Endothelial cell of umbilical vein (primary cell): ENCODE measurements at regions not wholly inside any gene's neighbourhood (a gene's known extent, or its start where the extent isn't known, plus 50 kb on each side); places are given as distances from the start of the nearest gene placed in this dataset.

Experiments used
- BruUV-seq: library from RNA; stranded (reverse); fragments of 400-500 nt; replicated peaks from 2 replicates; lab custom pipeline; 2021; lab: Mats Ljungman, UMichigan
- CTCF ChIA-PET: fragments of 300-600, 350-600 bp; sonication (Branson Sonifier 250); formaldehyde crosslinking; loops from one replicate; lab custom pipeline; 2021; ENCODE audit warnings: antibody characterized with exemption, inconsistent platforms; lab: Charles Lee
- POLR2A ChIA-PET: fragments of 300-600, 350-600 bp; sonication (Branson Sonifier 250); formaldehyde crosslinking; loops from one replicate; lab custom pipeline; 2021; ENCODE audit warnings: antibody characterized with exemption, inconsistent platforms; lab: Charles Lee
- DNase-seq: peaks from one replicate; pipeline ENCODE4 v3.0.0-alpha.2; 2011; ENCODE audit warnings: low read depth, low spot score
- FAIRE-seq: peaks from 2 replicates; lab custom pipeline; 2011; peaks lifted over from hg19 to GRCh38; lab: Jason Lieb, UNC
- H2AFZ ChIP-seq: 2 replicates; pipeline ENCODE4 v1.6.0; 2012; ENCODE audit warnings: low read depth, low read length, control low read depth, inconsistent platforms
- H3K27ac ChIP-seq: 2 replicates; pipeline ENCODE4 v1.5.1; 2011; ENCODE audit warnings: low read depth, mild to moderate bottlenecking, control low read depth, low read length, moderate library complexity; ENCODE audit not compliant: insufficient read depth
- H3K27me3 ChIP-seq, 2 experiments: 2 replicates each; pipeline versions ENCODE4 v1.6.0 to v1.6.1; 2011; ENCODE audit warnings: low read length in 2 of 2, mixed read lengths in 1 of 2; ENCODE audit not compliant: control insufficient read depth in 2 of 2, insufficient read depth in 2 of 2
- H3K36me3 ChIP-seq, 2 experiments: 2 replicates in 1 of 2; 3 replicates in 1 of 2; pipeline ENCODE4 v1.5.1; 2011; ENCODE audit warnings: low read length in 2 of 2, mild to moderate bottlenecking in 1 of 2, moderate library complexity in 1 of 2; ENCODE audit not compliant: control insufficient read depth in 2 of 2, insufficient read depth in 2 of 2; ENCODE audit errors: extremely low read depth in 1 of 2
- H3K4me1 ChIP-seq: 3 replicates; pipeline ENCODE4 v1.5.1; 2011; ENCODE audit warnings: mild to moderate bottlenecking, low read length; ENCODE audit not compliant: control insufficient read depth, insufficient read depth; ENCODE audit errors: extremely low read depth
- H3K4me2 ChIP-seq: 2 replicates; pipeline ENCODE4 v1.6.1; 2011; ENCODE audit warnings: low read length, control low read depth, mixed read lengths; ENCODE audit not compliant: insufficient read depth
- H3K4me3 ChIP-seq, 3 experiments: fragments of 200-600 bp in 1 of 3; sonication (generic), shearing (Covaris generic) in 1 of 3; replicated peaks in 1 of 3; 2 replicates each; pipeline ENCODE4 v1.5.1; 2011 to 2016; ENCODE audit warnings: control low read depth in 3 of 3, low read length in 3 of 3, mild to moderate bottlenecking in 2 of 3, inconsistent platforms in 1 of 3, low read depth in 1 of 3, moderate library complexity in 1 of 3; ENCODE audit not compliant: insufficient read depth in 1 of 3
- H3K79me2 ChIP-seq: 2 replicates; pipeline ENCODE4 v1.6.0; 2012; ENCODE audit warnings: low read length, inconsistent platforms; ENCODE audit not compliant: control insufficient read depth, insufficient read depth
- H3K9ac ChIP-seq: replicated peaks from 2 replicates; pipeline ENCODE3; 2011; ENCODE audit warnings: low read length, control low read depth; ENCODE audit not compliant: insufficient read depth; ENCODE audit errors: extremely low read depth
- H3K9me1 ChIP-seq: replicated peaks from 3 replicates; pipeline ENCODE4 v1.6.0; 2011; ENCODE audit warnings: mild to moderate bottlenecking, low read length; ENCODE audit not compliant: control insufficient read depth, insufficient read depth; ENCODE audit errors: extremely low read depth
- H3K9me3 ChIP-seq: replicated peaks from 2 replicates; pipeline ENCODE4 v1.5.1; 2012; ENCODE audit warnings: low read length, inconsistent platforms; ENCODE audit not compliant: control insufficient read depth, insufficient read depth
- H4K20me1 ChIP-seq: replicated peaks from 2 replicates; pipeline ENCODE3; 2011; ENCODE audit warnings: mild to moderate bottlenecking, low read length; ENCODE audit not compliant: control insufficient read depth, insufficient read depth; ENCODE audit errors: extremely low read depth
- EZH2 ChIP-seq: IDR thresholded peaks from 2 replicates; pipeline ENCODE4 v1.6.1; 2012; ENCODE audit warnings: borderline replicate concordance, low read depth, mild to moderate bottlenecking, moderate library complexity, low read length, inconsistent platforms; ENCODE audit not compliant: severe bottlenecking
- FOS ChIP-seq: IDR thresholded peaks from 2 replicates; pipeline ENCODE4 v1.6.1; 2011; ENCODE audit warnings: mild to moderate bottlenecking, low read length, moderate library complexity, borderline replicate concordance; ENCODE audit not compliant: insufficient read depth
- JUN ChIP-seq: IDR thresholded peaks from 2 replicates; pipeline ENCODE4 v1.6.1; 2011; ENCODE audit warnings: borderline replicate concordance, low read depth; ENCODE audit not compliant: insufficient read length, insufficient read depth
- MYC ChIP-seq: IDR thresholded peaks from one replicate; pipeline ENCODE4 v1.6.1; 2011; ENCODE audit warnings: mild to moderate bottlenecking, low read depth, low read length
- POLR2A ChIP-seq: IDR thresholded peaks from 2 replicates; pipeline ENCODE4 v1.6.1; 2012; ENCODE audit warnings: low read depth, mild to moderate bottlenecking, control low read depth, low read length
- dilution Hi-C: fragments of 300-500 bp; cut with MboI; formaldehyde crosslinking; loops from one replicate; pipeline ENCODE4 v1.15.0; 2019; ENCODE audit warnings: low sequenced_read_pairs; ENCODE audit not compliant: extremely low pct_ligation_motif_present
- intact Hi-C: fragments of 100-400 bp; cut with micrococcal nuclease; formaldehyde crosslinking; loops from one replicate; pipeline ENCODE4 v1.10.0; 2022
- TF ChIP-seq, protein P1 (sequence below), 2 donors: IDR thresholded peaks; 1 replicate in 1 of 2; 2 replicates in 1 of 2; pipeline ENCODE4 v1.5.1; 2011; ENCODE audit warnings: low read length in 2 of 2, mild to moderate bottlenecking in 2 of 2, moderate library complexity in 2 of 2, control low read depth in 1 of 2, inconsistent platforms in 1 of 2, low read depth in 1 of 2; ENCODE audit not compliant: insufficient read depth in 1 of 2; ENCODE audit errors: extremely low read depth in 1 of 2
- TF ChIP-seq, protein P2 (sequence below): IDR thresholded peaks from 2 replicates; pipeline ENCODE4 v1.6.1; 2011; ENCODE audit not compliant: insufficient read depth, insufficient read length

DNA sequence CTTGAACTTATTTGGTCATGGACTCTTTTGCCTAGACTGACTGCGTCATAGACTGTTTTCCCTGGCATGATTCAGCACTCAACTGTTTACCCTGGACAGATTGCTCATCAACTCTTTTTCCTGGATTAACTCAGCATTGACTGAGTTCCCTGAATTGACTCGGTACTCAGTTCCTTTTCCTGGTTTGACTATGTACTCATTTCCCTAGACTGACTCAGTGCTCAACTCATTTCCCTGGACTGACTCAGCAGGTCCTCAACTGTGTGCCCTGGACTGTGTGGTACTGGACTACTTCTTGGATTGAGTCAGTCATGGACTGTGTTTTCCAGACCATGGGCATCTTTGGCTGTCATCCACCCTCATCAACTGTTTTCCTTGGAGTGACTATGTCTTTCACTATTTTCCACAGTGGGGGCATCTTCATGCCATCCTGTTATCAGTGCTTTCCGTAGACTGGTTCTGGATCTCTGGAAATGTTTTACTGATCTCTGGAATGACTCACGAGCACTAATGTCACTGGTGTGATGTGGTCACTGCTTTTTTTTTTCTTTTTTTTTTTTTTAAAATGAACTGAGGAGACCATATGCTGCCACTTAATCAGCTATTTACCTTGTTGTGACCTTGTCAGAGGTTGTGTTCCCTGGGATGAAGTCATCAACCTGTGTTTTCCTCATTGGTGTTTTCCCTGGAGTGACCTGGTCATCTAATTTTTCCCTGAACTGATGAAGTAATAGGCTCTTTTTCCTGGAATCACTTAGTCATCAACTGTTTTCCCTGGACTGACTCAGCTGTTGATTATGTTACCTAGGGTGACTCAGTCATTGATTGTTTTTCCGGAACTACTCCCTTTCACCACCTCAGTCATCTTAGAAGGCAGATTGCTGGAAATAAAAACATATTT lies 1225.5 kb downstream of the NLGN4Y start:
- Histone ChIP-seq H3K79me2 (no peaks in the 10 kb centered on the region), H3K9me3 (no peaks in the 10 kb centered on the region), H3K27ac (peak overlapping the region; percentile 57), H2AFZ (no peak overlapping the region), H3K4me3 (no peak overlapping the region), H3K4me1 (no peaks in the 10 kb centered on the region), H3K9me1 (no peaks in the 10 kb centered on the region), H3K27me3 (no peaks in the 10 kb centered on the region), H3K36me3 (no peaks in the 10 kb centered on the region), H3K9ac (no peak overlapping the region), H3K4me2 (no peak overlapping the region), H4K20me1 (no peaks in the 10 kb centered on the region)
- intact Hi-C loops (no loop called here), dilution Hi-C loops (no loop called here)
- CTCF ChIA-PET = no interaction called here
- DNase-seq = peak; percentile 1
- TF ChIP-seq JUN (peak; percentile 29), MYC (no peak), EZH2 (no peak), FOS (no peak), POLR2A (no peak)
- TF ChIP-seq, protein P1, sequence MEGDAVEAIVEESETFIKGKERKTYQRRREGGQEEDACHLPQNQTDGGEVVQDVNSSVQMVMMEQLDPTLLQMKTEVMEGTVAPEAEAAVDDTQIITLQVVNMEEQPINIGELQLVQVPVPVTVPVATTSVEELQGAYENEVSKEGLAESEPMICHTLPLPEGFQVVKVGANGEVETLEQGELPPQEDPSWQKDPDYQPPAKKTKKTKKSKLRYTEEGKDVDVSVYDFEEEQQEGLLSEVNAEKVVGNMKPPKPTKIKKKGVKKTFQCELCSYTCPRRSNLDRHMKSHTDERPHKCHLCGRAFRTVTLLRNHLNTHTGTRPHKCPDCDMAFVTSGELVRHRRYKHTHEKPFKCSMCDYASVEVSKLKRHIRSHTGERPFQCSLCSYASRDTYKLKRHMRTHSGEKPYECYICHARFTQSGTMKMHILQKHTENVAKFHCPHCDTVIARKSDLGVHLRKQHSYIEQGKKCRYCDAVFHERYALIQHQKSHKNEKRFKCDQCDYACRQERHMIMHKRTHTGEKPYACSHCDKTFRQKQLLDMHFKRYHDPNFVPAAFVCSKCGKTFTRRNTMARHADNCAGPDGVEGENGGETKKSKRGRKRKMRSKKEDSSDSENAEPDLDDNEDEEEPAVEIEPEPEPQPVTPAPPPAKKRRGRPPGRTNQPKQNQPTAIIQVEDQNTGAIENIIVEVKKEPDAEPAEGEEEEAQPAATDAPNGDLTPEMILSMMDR (IDR thresholded peaks at IDR 0.05; ENCODE audit: extremely low read depth in 1 of 2, insufficient read depth in 1 of 2, low read depth in 1 of 2, low read length in 2 of 2) = no peak
- TF ChIP-seq, protein P2, sequence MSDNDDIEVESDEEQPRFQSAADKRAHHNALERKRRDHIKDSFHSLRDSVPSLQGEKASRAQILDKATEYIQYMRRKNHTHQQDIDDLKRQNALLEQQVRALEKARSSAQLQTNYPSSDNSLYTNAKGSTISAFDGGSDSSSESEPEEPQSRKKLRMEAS = no peak
- FAIRE-seq = no peak
- POLR2A ChIA-PET = no interaction called here
- BruUV-seq = no TSS peak
